ENCODE measurements at regions not wholly inside any gene's neighbourhood (a gene's known extent, or its start where the extent isn't known, plus 50 kb on each side); places are given as distances from the start of the nearest gene placed in this dataset.
"Not testable (repeated sequence)": the region's sequence is repeated elsewhere in the genome, so short reads cannot be mapped to it uniquely, and the experiment has no call there.

GRCh38 chrX:9349572-9350494, 115.0 kb upstream of the TBL1X start:
- no peak for DNase-seq

- DNase-seq = no peak
Measured at GRCh38 chrX:9351126-9351525, 113.7 kb upstream of the TBL1X start.

- DNase-seq = no peak
Measured at GRCh38 chrX:9352243-9352642, 112.6 kb upstream of the TBL1X start.

GRCh38 chrX:9352694-9353411, 112.0 kb upstream of the TBL1X start:
- DNase-seq = no peak

- DNase-seq = no peak
Measured at GRCh38 chrX:9354918-9355317, 109.9 kb upstream of the TBL1X start.

- DNase-seq = no peak
Measured at GRCh38 chrX:9355739-9356138, 109.1 kb upstream of the TBL1X start.

- no peak for DNase-seq
Measured at GRCh38 chrX:9356846-9357245, 108.0 kb upstream of the TBL1X start.

- no peak for DNase-seq
Measured at GRCh38 chrX:9357518-9358114, 107.2 kb upstream of the TBL1X start.

GRCh38 chrX:9362363-9362928, 102.4 kb upstream of the TBL1X start:
- no peak for DNase-seq

GRCh38 chrX:9367421-9367820, 97.4 kb upstream of the TBL1X start:
- DNase-seq = no peak

GRCh38 chrX:9368262-9368661, 96.6 kb upstream of the TBL1X start:
- DNase-seq = no peak

- DNase-seq = no peak
Measured at GRCh38 chrX:9369802-9370291, 95.0 kb upstream of the TBL1X start.

GRCh38 chrX:9370893-9371292, 94.0 kb upstream of the TBL1X start:
- DNase-seq = no peak

- no peak for DNase-seq
Measured at GRCh38 chrX:9372866-9373265, 92.0 kb upstream of the TBL1X start.

GRCh38 chrX:9373789-9374188, 91.1 kb upstream of the TBL1X start:
- no peak for DNase-seq

GRCh38 chrX:9374555-9374954, 90.3 kb upstream of the TBL1X start:
- DNase-seq = no peak

GRCh38 chrX:9376111-9376510, 88.7 kb upstream of the TBL1X start:
- no peak for DNase-seq

- not testable (repeated sequence) for DNase-seq
Measured at GRCh38 chrX:9377216-9377615, 87.6 kb upstream of the TBL1X start.

GRCh38 chrX:9378980-9379696, 85.7 kb upstream of the TBL1X start:
- DNase-seq = no peak

GRCh38 chrX:9379697-9380551, 84.9 kb upstream of the TBL1X start:
- no peak for DNase-seq

- no peak for DNase-seq
Measured at GRCh38 chrX:9383655-9384054, 81.2 kb upstream of the TBL1X start.

- no peak for DNase-seq
Measured at GRCh38 chrX:9388450-9388849, 76.4 kb upstream of the TBL1X start.
